Naive thymus-derived CD4-positive, alpha-beta T cell (primary cell): ENCODE measurements at regions not wholly inside any gene's neighbourhood (a gene's known extent, or its start where the extent isn't known, plus 50 kb on each side); places are given as distances from the start of the nearest gene placed in this dataset.

ENCODE experiments used
- ATAC-seq: fragments of 150-1000 bp; cut with Tn5 transposase; 2 replicates; pipeline ENCODE4 v1.10.0; 2021; ENCODE audit warnings: mild to moderate bottlenecking, moderate library complexity
- CTCF ChIA-PET: fragments of 350-600 bp; sonication (Branson Sonifier 250); formaldehyde crosslinking; loops from one replicate; lab custom pipeline; 2021; ENCODE audit warnings: antibody characterized with exemption; lab: Charles Lee
- POLR2A ChIA-PET: fragments of 350-600 bp; sonication (Branson Sonifier 250); formaldehyde crosslinking; loops from one replicate; lab custom pipeline; 2021; ENCODE audit warnings: antibody characterized with exemption, inconsistent platforms; lab: Charles Lee
- DNase-seq, 9 donors: peaks; one replicate each; pipeline versions ENCODE4 v3.0.0 to v3.0.0-alpha.2; 2020 to 2022; ENCODE audit warnings: mixed read lengths in 1 of 9
- H3K27ac ChIP-seq: one replicate; pipeline ENCODE4 v1.7.0; 2013; ENCODE audit warnings: mild to moderate bottlenecking, low read depth, low read length, moderate library complexity
- H3K27me3 ChIP-seq, 2 donors: one replicate each; pipeline ENCODE4 v1.7.0; 2013; ENCODE audit warnings: low read length in 2 of 2, mild to moderate bottlenecking in 2 of 2, moderate library complexity in 2 of 2; ENCODE audit not compliant: control insufficient read depth in 2 of 2, insufficient read depth in 2 of 2
- H3K36me3 ChIP-seq, 3 experiments: 1 replicate in 2 of 3; 2 replicates in 1 of 3; pipeline ENCODE4 v1.7.0; 2013; ENCODE audit warnings: low read length in 3 of 3, mild to moderate bottlenecking in 3 of 3, moderate library complexity in 1 of 3; ENCODE audit not compliant: insufficient read depth in 3 of 3, control insufficient read depth in 2 of 3
- H3K4me1 ChIP-seq, 2 donors: one replicate each; pipeline ENCODE4 v1.7.0; 2013; ENCODE audit warnings: low read length in 2 of 2, mild to moderate bottlenecking in 2 of 2, moderate library complexity in 1 of 2; ENCODE audit not compliant: control insufficient read depth in 2 of 2, insufficient read depth in 2 of 2
- H3K4me3 ChIP-seq: 2 replicates; pipeline ENCODE4 v1.7.0; 2013; ENCODE audit warnings: mild to moderate bottlenecking, low read length
- H3K9me3 ChIP-seq, 3 experiments: 1 replicate in 2 of 3; 2 replicates in 1 of 3; pipeline ENCODE4 v1.7.0; 2013; ENCODE audit warnings: low read length in 3 of 3; ENCODE audit not compliant: control insufficient read depth in 2 of 3
- H3K27ac Mint-ChIP-seq, 9 donors: one replicate each; pipeline ENCODE4 v1.8.0; 2020 to 2022; ENCODE audit warnings: mixed read lengths in 9 of 9, mild to moderate bottlenecking in 8 of 9, moderate library complexity in 5 of 9, inconsistent platforms in 2 of 9
- H3K27me3 Mint-ChIP-seq, 5 donors: one replicate each; pipeline ENCODE4 v1.8.0; 2021 to 2022; ENCODE audit warnings: mixed read lengths in 5 of 5, mild to moderate bottlenecking in 1 of 5
- H3K36me3 Mint-ChIP-seq, 5 donors: one replicate each; pipeline ENCODE4 v1.8.0; 2020 to 2022; ENCODE audit warnings: mixed read lengths in 5 of 5, mild to moderate bottlenecking in 3 of 5, inconsistent platforms in 1 of 5
- H3K4me1 Mint-ChIP-seq, 7 donors: one replicate each; pipeline ENCODE4 v1.8.0; 2020 to 2022; ENCODE audit warnings: mixed read lengths in 7 of 7, mild to moderate bottlenecking in 3 of 7, inconsistent platforms in 1 of 7
- H3K4me3 Mint-ChIP-seq, 10 donors: one replicate each; pipeline ENCODE4 v1.8.0; 2020 to 2022; ENCODE audit warnings: mild to moderate bottlenecking in 10 of 10, mixed read lengths in 10 of 10, moderate library complexity in 6 of 10, inconsistent platforms in 2 of 10
- H3K9me3 Mint-ChIP-seq, 11 donors: one replicate each; pipeline ENCODE4 v1.8.0; 2020 to 2022; ENCODE audit warnings: mixed read lengths in 11 of 11, mild to moderate bottlenecking in 4 of 11, inconsistent platforms in 1 of 11, moderate library complexity in 1 of 11
- intact Hi-C, 2 donors: fragments of 100-400 bp; cut with micrococcal nuclease; formaldehyde crosslinking; loops; one replicate each; pipeline ENCODE4 v1.15.1; 2023

DNA sequence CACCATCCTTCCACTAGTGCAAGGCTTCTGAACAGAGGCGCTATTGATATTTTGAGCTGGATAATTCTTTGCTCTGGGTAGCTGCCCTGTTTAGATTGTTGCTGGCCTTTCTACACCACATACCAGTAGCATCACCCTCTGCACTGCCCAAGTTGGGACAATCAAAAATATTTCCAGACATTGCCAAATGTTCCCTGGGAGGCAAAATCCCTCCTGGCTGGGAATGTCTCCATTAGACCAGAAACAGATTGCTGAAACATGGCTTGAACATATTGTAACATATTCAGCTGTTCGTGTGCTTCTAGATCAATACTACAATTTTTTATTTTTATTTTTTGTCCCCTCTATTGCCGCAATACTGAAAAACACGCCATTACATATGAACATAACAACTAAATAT is 174.6 kb downstream of the ABCA8 start:
- no peak overlapping the region for H3K4me3 Mint-ChIP-seq
- no peak overlapping the region for H3K4me3 ChIP-seq
- no peaks in the 10 kb centered on the region for H3K36me3 Mint-ChIP-seq
- no peaks in the 10 kb centered on the region for H3K4me1 Mint-ChIP-seq
- no peak overlapping the region for H3K27ac ChIP-seq
- no peaks in the 10 kb centered on the region for H3K9me3 ChIP-seq
- ATAC-seq (no peak), DNase-seq (no peak)
- no peaks in the 10 kb centered on the region for H3K9me3 Mint-ChIP-seq
- no peak overlapping the region for H3K27ac Mint-ChIP-seq
- H3K4me1 ChIP-seq, result no peaks in the 10 kb centered on the region
- intact Hi-C loops, result no loop called here
- H3K27me3 Mint-ChIP-seq, result peaks cover 6 to 35% (median 24%) of the 10 kb centered on the region in 5 donors
- H3K27me3 ChIP-seq, result peaks cover 0 to 4% of the 10 kb centered on the region in 2 donors
- CTCF ChIA-PET, result no interaction called here
- H3K36me3 ChIP-seq, result no peaks in the 10 kb centered on the region
- POLR2A ChIA-PET, result no interaction called here

GRCh38 chr17:68778726-68779125 is 176.5 kb downstream of the ABCA8 start:
- Mint-ChIP-seq H3K9me3 (no peaks in the 10 kb centered on the region), H3K4me1 (no peaks in the 10 kb centered on the region), H3K27ac (no peak overlapping the region), H3K27me3 (peaks cover 6 to 29% (median 13%) of the 10 kb centered on the region in 5 donors), H3K4me3 (no peak overlapping the region), H3K36me3 (no peaks in the 10 kb centered on the region)
- Histone ChIP-seq H3K36me3 (no peaks in the 10 kb centered on the region), H3K27me3 (peaks cover 0 to 4% of the 10 kb centered on the region in 2 donors), H3K4me3 (no peak overlapping the region), H3K4me1 (no peaks in the 10 kb centered on the region), H3K27ac (no peak overlapping the region), H3K9me3 (no peaks in the 10 kb centered on the region)
- intact Hi-C loops, result loop anchor here in 1 of 2 donors (5.0 kb wide), 1 partner anchor 194 kb away; no protein-coding TSS in a partner anchor
- CTCF ChIA-PET, result interaction anchor here (0.6 kb wide), 1 partner anchor 471 kb away, joined by 3 read pairs; no protein-coding TSS in a partner anchor
- DNase-seq, result no peak
- POLR2A ChIA-PET, result no interaction called here
- no peak for ATAC-seq

DNA sequence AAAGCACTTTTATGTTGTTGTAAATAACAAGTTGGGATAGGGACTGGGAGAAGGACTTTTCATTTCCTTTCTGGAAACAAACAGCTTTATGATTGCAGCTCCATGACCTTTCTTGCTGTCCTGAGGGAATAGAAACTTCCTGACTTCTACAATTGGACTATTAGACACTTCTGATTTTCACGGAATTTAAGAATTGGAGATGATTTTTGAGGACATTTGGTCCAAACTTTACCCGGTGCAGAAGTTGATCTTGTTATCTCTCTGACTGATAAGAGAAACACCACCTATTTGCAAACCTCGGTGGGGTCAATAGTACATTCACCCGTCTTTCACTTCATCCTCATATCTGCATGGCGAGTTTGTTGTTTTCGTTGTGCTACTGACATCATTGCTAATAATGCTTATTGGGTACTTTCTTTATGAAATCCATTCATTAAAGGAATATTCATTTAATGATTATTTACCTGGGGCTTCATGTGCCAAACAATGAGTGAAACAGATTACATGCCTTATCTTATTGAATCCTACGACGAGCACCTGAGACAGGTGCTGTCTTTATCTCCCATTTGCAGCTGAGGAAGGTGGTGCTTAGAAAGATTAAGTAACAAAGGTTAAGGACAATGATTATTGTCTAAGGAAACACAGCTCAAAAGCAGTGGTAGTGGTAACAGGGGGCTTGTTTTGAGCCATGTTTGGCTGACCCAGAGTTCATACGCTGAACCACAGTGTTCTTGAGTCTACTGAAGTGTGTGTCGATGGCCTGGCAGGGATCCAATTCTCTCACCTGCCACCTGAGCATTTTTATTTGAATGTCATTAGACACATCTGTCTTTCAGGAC is 176.9 kb upstream of the FAM20A start:
- POLR2A ChIA-PET, result no interaction called here
- no peaks in the 10 kb centered on the region for H3K9me3 Mint-ChIP-seq
- ATAC-seq, result no peak
- no peaks in the 10 kb centered on the region for H3K36me3 Mint-ChIP-seq
- H3K27me3 Mint-ChIP-seq, result peaks cover 6 to 29% (median 13%) of the 10 kb centered on the region in 5 donors
- Histone ChIP-seq H3K27me3 (peaks cover 0 to 4% of the 10 kb centered on the region in 2 donors), H3K4me3 (no peak overlapping the region), H3K9me3 (no peaks in the 10 kb centered on the region), H3K36me3 (no peaks in the 10 kb centered on the region), H3K4me1 (no peaks in the 10 kb centered on the region), H3K27ac (no peak overlapping the region)
- H3K27ac Mint-ChIP-seq, result no peak overlapping the region
- intact Hi-C loops, result loop anchor here (1.0 to 5.0 kb wide), 4 partner anchors 194 to 469 kb away; no protein-coding TSS in a partner anchor
- CTCF ChIA-PET, result interaction anchor here (0.6 to 1.9 kb wide), 3 partner anchors 464 to 472 kb away, joined by 3 to 8 read pairs (median 3); no protein-coding TSS in a partner anchor
- H3K4me3 Mint-ChIP-seq, result no peak overlapping the region
- no peaks in the 10 kb centered on the region for H3K4me1 Mint-ChIP-seq
- DNase-seq, result no peak

DNA sequence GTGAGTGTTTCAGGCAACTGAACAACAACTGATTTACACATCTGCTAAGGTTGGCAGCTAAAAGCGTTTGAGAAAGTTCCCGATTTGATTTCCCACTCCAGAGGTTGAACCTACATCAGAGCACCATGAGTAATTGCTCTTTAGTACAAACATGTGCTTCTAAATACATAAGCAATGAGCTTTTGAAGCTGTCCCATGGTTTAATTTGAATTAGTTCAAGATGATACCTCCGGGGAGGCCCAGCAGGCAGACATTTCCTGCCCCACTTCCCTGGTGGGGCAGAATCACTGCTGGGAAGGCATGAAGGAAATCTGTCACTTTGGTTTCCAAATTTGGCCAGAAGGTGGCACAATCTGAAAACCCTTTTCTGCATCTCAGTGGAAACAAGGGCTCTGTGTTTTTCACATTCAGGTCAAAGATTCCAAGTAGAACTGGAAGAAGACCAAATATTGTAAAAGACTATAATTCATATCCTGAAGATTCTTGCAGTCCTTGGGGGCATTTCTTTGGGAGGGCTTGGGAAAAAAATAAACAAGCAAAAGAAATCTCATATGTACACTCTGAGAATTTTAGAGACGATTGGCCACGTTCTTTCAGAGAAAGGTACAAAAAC is 176.2 kb upstream of the FAM20A start:
- Mint-ChIP-seq H3K27me3 (peaks cover 6 to 22% (median 13%) of the 10 kb centered on the region in 5 donors), H3K4me3 (no peak overlapping the region), H3K36me3 (no peaks in the 10 kb centered on the region), H3K9me3 (no peaks in the 10 kb centered on the region), H3K4me1 (no peaks in the 10 kb centered on the region), H3K27ac (no peak overlapping the region)
- peaks cover 0 to 4% of the 10 kb centered on the region in 2 donors for H3K27me3 ChIP-seq
- POLR2A ChIA-PET, result no interaction called here
- H3K4me1 ChIP-seq, result no peaks in the 10 kb centered on the region
- intact Hi-C loops, result loop anchor here (1.0 to 5.0 kb wide), 4 partner anchors 195 to 470 kb away; no protein-coding TSS in a partner anchor
- no peak overlapping the region for H3K27ac ChIP-seq
- DNase-seq (peak in 4 of 9 donors; percentile 16 to 42 (median 26)), ATAC-seq (no peak)
- H3K9me3 ChIP-seq, result no peaks in the 10 kb centered on the region
- H3K4me3 ChIP-seq, result no peak overlapping the region
- no peaks in the 10 kb centered on the region for H3K36me3 ChIP-seq
- CTCF ChIA-PET, result interaction anchor here (1.0 to 1.9 kb wide), 3 partner anchors 460 to 470 kb away, joined by 3 to 8 read pairs (median 3); no protein-coding TSS in a partner anchor

- H3K9me3 ChIP-seq, result no peaks in the 10 kb centered on the region
- H3K27me3 ChIP-seq, result peaks cover 0 to 4% of the 10 kb centered on the region in 2 donors
- no peak overlapping the region for H3K27ac ChIP-seq
- POLR2A ChIA-PET, result no interaction called here
- intact Hi-C loops, result loop anchor here in 1 of 2 donors (5.0 kb wide), 1 partner anchor 196 kb away; no protein-coding TSS in a partner anchor
- no peak overlapping the region for H3K27ac Mint-ChIP-seq
- DNase-seq (no peak), ATAC-seq (no peak)
- H3K36me3 ChIP-seq, result no peaks in the 10 kb centered on the region
- H3K36me3 Mint-ChIP-seq, result no peaks in the 10 kb centered on the region
- H3K9me3 Mint-ChIP-seq, result no peaks in the 10 kb centered on the region
- no peaks in the 10 kb centered on the region for H3K4me1 ChIP-seq
- peaks cover 0 to 5% (median 0%) of the 10 kb centered on the region in 7 donors for H3K4me1 Mint-ChIP-seq
- no peak overlapping the region for H3K4me3 ChIP-seq
- peaks cover 2 to 23% (median 10%) of the 10 kb centered on the region in 5 donors for H3K27me3 Mint-ChIP-seq
- H3K4me3 Mint-ChIP-seq, result no peak overlapping the region
- CTCF ChIA-PET, result interaction anchor here (1.0 to 1.9 kb wide), 3 partner anchors 461 to 471 kb away, joined by 3 to 8 read pairs (median 3); no protein-coding TSS in a partner anchor
These were observed 175.3 kb upstream of the FAM20A start for GRCh38 chr17:68776451-68776850.

DNA sequence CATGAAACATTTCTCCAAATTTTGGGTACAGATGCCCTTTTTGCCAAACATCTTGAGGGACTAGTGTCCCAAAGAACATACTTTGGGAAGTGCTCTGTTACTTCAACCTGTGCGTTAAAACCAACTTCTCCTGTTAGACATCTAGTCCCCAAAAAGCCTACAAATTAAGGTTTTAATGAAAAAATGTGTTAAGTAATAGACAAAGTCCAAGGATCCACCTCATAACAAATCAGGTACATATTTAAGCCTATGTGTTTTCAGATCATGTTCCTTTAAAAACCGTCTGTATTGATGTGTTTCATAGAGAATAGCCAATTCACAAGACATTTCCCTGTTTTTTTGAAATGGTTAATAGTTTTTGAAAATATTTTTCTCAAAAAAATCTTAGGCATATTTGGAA is 174.8 kb upstream of the FAM20A start:
- H3K4me1 ChIP-seq, result no peaks in the 10 kb centered on the region
- H3K9me3 ChIP-seq, result no peaks in the 10 kb centered on the region
- H3K9me3 Mint-ChIP-seq, result no peaks in the 10 kb centered on the region
- no peaks in the 10 kb centered on the region for H3K36me3 ChIP-seq
- CTCF ChIA-PET, result interaction anchor here (1.0 to 1.9 kb wide), 2 partner anchors 471 to 473 kb away, joined by 3 to 8 read pairs; no protein-coding TSS in a partner anchor
- peaks cover 0 to 5% (median 0%) of the 10 kb centered on the region in 7 donors for H3K4me1 Mint-ChIP-seq
- no peak overlapping the region for H3K27ac Mint-ChIP-seq
- no peak overlapping the region for H3K27ac ChIP-seq
- no peaks in the 10 kb centered on the region for H3K36me3 Mint-ChIP-seq
- H3K27me3 ChIP-seq, result peaks cover 0 to 4% of the 10 kb centered on the region in 2 donors
- POLR2A ChIA-PET, result no interaction called here
- ATAC-seq (no peak), DNase-seq (no peak)
- intact Hi-C loops, result loop anchor here in 1 of 2 donors (5.0 kb wide), 1 partner anchor 196 kb away; no protein-coding TSS in a partner anchor
- no peak overlapping the region for H3K4me3 ChIP-seq
- H3K4me3 Mint-ChIP-seq, result no peak overlapping the region
- peaks cover 0 to 22% (median 8%) of the 10 kb centered on the region in 5 donors for H3K27me3 Mint-ChIP-seq
